ENCODE measurements at regions not wholly inside any gene's neighbourhood (a gene's known extent, or its start where the extent isn't known, plus 50 kb on each side); places are given as distances from the start of the nearest gene placed in this dataset.
A peak's percentile ranks its signal among the peaks of the same experiment; 100 is the strongest.

- ChIA-PET POLR2A (no interaction called here), CTCF (ENCODE audit: low intra/inter-chr PET ratio, low total read pairs) (no interaction called here)
- no TSS peak for BruUV-seq (replicated peaks)
- H3K4me2 ChIP-seq (ENCODE audit: low read depth, low read length): peak overlapping the region; percentile 68
- H3K9me3 ChIP-seq (ENCODE audit: low read length): no peaks in the 10 kb centered on the region
- no peaks in the 10 kb centered on the region for H3K27me3 ChIP-seq (ENCODE audit: control insufficient read depth in 1 of 2, insufficient read depth in 2 of 2, low read length in 2 of 2)
- 0 out of 2 replicates have a peak overlapping the region, but pooled peaks have one; percentile 24 for H3K9ac ChIP-seq (ENCODE audit: insufficient read depth, low read depth, low read length)
- intact Hi-C loops (cut with micrococcal nuclease; ENCODE audit: unreplicated experiment): no loop called here
- ATAC-seq (peak; percentile 50), FAIRE-seq (peak; percentile 47), DNase-seq (ENCODE audit: low spot score) (peak; percentile 35)
- H3K4me3 ChIP-seq (replicated peaks in 1 of 3; ENCODE audit: insufficient read depth in 1 of 3, low read depth in 2 of 3, low read length in 3 of 3): peak overlapping the region in 1 of 3 experiments; percentile 46; a peak in 2 of 6 replicates
- H2AFZ ChIP-seq (ENCODE audit: low read length): no peak overlapping the region
- H3K4me1 ChIP-seq (ENCODE audit: insufficient read depth, low read length): peaks cover 72% of the 10 kb centered on the region
- H3K27ac ChIP-seq (ENCODE audit: extremely low read length, insufficient read depth, low read length): no peak overlapping the region
- 13% methylated on average over 8 of the region's 8 CpGs for WGBS (ENCODE audit: low lambda C conversion rate)
- H3K79me2 ChIP-seq (ENCODE audit: insufficient read depth, low read length): no peaks in the 10 kb centered on the region
- no peaks in the 10 kb centered on the region for H3K36me3 ChIP-seq (replicated peaks in 1 of 2; ENCODE audit: control insufficient read depth in 1 of 2, insufficient read depth in 2 of 2, low read length in 2 of 2)
- no peaks in the 10 kb centered on the region for H4K20me1 ChIP-seq (ENCODE audit: insufficient read depth, low read length)
- in situ Hi-C loops (cut with HindIII; ENCODE audit: extremely low pct_ligation_motif_present, low pct_unique_long_range_greater_than_20kb): no loop called here
- no peak for TF ChIP-seq NPAS2 (CRISPR knock-in tag; IDR thresholded peaks at IDR 0.05; ENCODE audit: borderline replicate concordance)
- TF ChIP-seq PPARG (CRISPR knock-in tag; conservative IDR thresholded peaks at IDR 0.05): no peak
- no peak for TF ChIP-seq ZNF615 (CRISPR knock-in tag; IDR thresholded peaks at IDR 0.05; ENCODE audit: borderline replicate concordance)
- TF ChIP-seq RORA (CRISPR knock-in tag; IDR thresholded peaks at IDR 0.05): no peak
- no peak for TF ChIP-seq HMG20B (CRISPR knock-in tag; conservative IDR thresholded peaks at IDR 0.05)
- TF ChIP-seq ZBTB42 (CRISPR knock-in tag; IDR thresholded peaks at IDR 0.05): no peak
- TF ChIP-seq HMG20A (CRISPR knock-in tag; IDR thresholded peaks at IDR 0.05; ENCODE audit: borderline replicate concordance): peak; percentile 33; the same call in 1 of the 2 replicates
- no peak for TF ChIP-seq ZNF780A (CRISPR knock-in tag; IDR thresholded peaks at IDR 0.05)
- no peak for TF ChIP-seq ZNF513 (CRISPR knock-in tag; conservative IDR thresholded peaks at IDR 0.05)
- no peak for TF ChIP-seq KLF16 (CRISPR knock-in tag; IDR thresholded peaks at IDR 0.05)
- peak; percentile 23; the same call in 1 of the 2 replicates for TF ChIP-seq SAP130 (CRISPR knock-in tag; IDR thresholded peaks at IDR 0.05; ENCODE audit: low read depth)
- no peak for TF ChIP-seq CCDC6 (CRISPR knock-in tag; IDR thresholded peaks at IDR 0.05)
- TF ChIP-seq FLYWCH1 (CRISPR knock-in tag; IDR thresholded peaks at IDR 0.05): no peak
- TF ChIP-seq MLX (CRISPR knock-in tag; IDR thresholded peaks at IDR 0.05): no peak
- no peak for TF ChIP-seq MATR3 (CRISPR knock-in tag; IDR thresholded peaks at IDR 0.05)
- no peak for TF ChIP-seq MTF2 (CRISPR knock-in tag; IDR thresholded peaks at IDR 0.05; ENCODE audit: borderline replicate concordance)
- peak; percentile 54; the same call in 1 of the 2 replicates for TF ChIP-seq RXRA (CRISPR knock-in tag; IDR thresholded peaks at IDR 0.05)
- no peak for TF ChIP-seq KAT2B (IDR thresholded peaks at IDR 0.05; ENCODE audit: borderline replicate concordance, low read depth, low read length)
- peak; percentile 35; the same call in 1 of the 2 replicates for TF ChIP-seq ARID5B (CRISPR knock-in tag; IDR thresholded peaks at IDR 0.05)
- peak; percentile 24; the same call in 1 of the 2 replicates for TF ChIP-seq NCOA2 (CRISPR knock-in tag; IDR thresholded peaks at IDR 0.05)
Measured at GRCh38 chr3:177284383-177284881, 87.2 kb upstream of the TBL1XR1 start.
